AG04450 (cell line): ENCODE measurements at regions not wholly inside any gene's neighbourhood (a gene's known extent, or its start where the extent isn't known, plus 50 kb on each side); places are given as distances from the start of the nearest gene placed in this dataset.

Experiments used
- CTCF ChIA-PET: fragments of 300-600, 350-600 bp; formaldehyde crosslinking; extraction: SDS; loops from one replicate; lab custom pipeline; 2022; ENCODE audit warnings: antibody characterized with exemption, inconsistent platforms; lab: Charles Lee
- POLR2A ChIA-PET: fragments of 350-600 bp; formaldehyde crosslinking; extraction: SDS; loops from one replicate; lab custom pipeline; 2021; ENCODE audit warnings: antibody characterized with exemption, inconsistent platforms; lab: Yijun Ruan, JAX
- DNase-seq: peaks from one replicate; pipeline ENCODE4 v3.0.0-alpha.2; 2011; ENCODE audit warnings: low read depth, low spot score
- H3K27ac ChIP-seq: one replicate; pipeline ENCODE4 v1.5.1; 2012; ENCODE audit warnings: low read depth, low read length, control low read depth
- H3K27me3 ChIP-seq: one replicate; pipeline ENCODE4 v1.6.0; 2012; ENCODE audit warnings: low read length; ENCODE audit not compliant: control insufficient read depth, insufficient read depth
- H3K4me3 ChIP-seq: 2 replicates; pipeline ENCODE4 v1.5.1; 2011; ENCODE audit warnings: mild to moderate bottlenecking, low read depth, low read length, control low read depth
- H3K9me3 ChIP-seq: 2 replicates; pipeline ENCODE4 v1.5.1; 2012; ENCODE audit warnings: low read length; ENCODE audit not compliant: control insufficient read depth, insufficient read depth
- TF ChIP-seq, protein P1 (sequence below): IDR thresholded peaks from 2 replicates; pipeline ENCODE4 v1.5.1; 2011; ENCODE audit warnings: low read depth, low read length, control low read depth, inconsistent platforms

DNA sequence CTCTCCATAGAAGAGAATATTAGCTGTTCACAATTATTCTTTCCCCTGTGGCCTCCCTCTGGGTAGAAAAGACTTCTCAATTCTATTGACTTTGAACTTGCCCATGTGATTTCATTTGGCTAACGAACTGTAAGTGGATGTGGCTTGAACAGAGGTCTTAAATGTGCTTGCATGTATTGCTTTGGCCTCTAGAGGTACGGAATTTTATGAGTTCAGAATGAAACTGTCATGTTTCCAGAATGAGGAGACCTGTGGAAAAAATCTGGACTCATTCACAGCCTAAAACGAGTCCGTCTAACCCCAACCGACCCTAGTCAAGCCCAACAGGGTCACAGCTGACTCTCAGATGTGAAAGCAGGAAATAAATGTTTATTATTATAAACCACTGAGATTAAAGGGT is 596.7 kb upstream of the UBE2E2 start:
- Histone ChIP-seq H3K4me3 (no peak overlapping the region), H3K27me3 (no peaks in the 10 kb centered on the region), H3K27ac (no peak overlapping the region), H3K9me3 (no peaks in the 10 kb centered on the region)
- TF ChIP-seq, protein P1, sequence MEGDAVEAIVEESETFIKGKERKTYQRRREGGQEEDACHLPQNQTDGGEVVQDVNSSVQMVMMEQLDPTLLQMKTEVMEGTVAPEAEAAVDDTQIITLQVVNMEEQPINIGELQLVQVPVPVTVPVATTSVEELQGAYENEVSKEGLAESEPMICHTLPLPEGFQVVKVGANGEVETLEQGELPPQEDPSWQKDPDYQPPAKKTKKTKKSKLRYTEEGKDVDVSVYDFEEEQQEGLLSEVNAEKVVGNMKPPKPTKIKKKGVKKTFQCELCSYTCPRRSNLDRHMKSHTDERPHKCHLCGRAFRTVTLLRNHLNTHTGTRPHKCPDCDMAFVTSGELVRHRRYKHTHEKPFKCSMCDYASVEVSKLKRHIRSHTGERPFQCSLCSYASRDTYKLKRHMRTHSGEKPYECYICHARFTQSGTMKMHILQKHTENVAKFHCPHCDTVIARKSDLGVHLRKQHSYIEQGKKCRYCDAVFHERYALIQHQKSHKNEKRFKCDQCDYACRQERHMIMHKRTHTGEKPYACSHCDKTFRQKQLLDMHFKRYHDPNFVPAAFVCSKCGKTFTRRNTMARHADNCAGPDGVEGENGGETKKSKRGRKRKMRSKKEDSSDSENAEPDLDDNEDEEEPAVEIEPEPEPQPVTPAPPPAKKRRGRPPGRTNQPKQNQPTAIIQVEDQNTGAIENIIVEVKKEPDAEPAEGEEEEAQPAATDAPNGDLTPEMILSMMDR, result no peak
- DNase-seq, result no peak
- ChIA-PET POLR2A (no interaction called here), CTCF (no interaction called here)

DNA sequence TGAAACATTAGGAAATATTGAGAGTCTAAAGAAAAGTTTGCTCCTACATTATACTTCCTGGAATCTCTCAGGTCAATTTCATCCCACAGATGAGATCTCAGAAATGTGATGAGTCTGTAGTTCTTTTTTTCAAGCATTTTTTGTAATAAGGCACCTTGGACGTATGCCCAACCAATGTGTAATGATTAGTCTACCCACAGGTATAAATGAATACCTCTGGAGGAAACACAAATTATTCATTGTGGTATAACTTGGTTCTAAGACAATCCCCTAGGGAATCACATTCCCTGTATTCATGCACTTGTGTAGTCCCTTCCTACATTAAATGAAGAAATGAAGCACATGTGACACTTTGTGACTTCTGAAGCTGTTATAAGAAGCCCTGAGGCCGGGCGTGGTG is 596.2 kb upstream of the UBE2E2 start:
- Histone ChIP-seq H3K27me3 (no peaks in the 10 kb centered on the region), H3K4me3 (no peak overlapping the region), H3K9me3 (no peaks in the 10 kb centered on the region), H3K27ac (no peak overlapping the region)
- ChIA-PET CTCF (no interaction called here), POLR2A (no interaction called here)
- TF ChIP-seq, protein P1, result no peak
- no peak for DNase-seq

DNA sequence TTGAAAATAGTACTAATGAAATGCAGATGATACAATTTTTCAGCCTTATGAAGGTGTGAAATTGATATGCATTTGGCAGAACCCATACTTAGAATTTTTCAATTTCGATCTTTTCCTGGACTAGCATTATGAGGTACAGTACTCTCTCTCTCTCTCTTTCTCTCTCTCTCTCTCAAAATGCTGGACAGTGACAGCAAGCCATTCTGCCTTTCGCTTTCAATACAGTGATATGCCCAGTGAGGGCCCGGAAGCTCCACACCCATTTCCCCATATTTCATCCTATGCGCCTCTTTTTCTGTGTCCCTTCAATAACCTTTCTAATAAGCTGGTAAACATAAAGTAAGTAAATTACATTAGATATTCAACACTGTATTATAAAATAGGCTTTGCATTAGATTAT is 595.0 kb upstream of the UBE2E2 start:
- TF ChIP-seq, protein P1, result no peak
- H3K27ac ChIP-seq, result no peak overlapping the region
- no peak for DNase-seq
- ChIA-PET POLR2A (no interaction called here), CTCF (no interaction called here)
- H3K4me3 ChIP-seq, result no peak overlapping the region
- H3K27me3 ChIP-seq, result no peaks in the 10 kb centered on the region
- no peaks in the 10 kb centered on the region for H3K9me3 ChIP-seq

DNA sequence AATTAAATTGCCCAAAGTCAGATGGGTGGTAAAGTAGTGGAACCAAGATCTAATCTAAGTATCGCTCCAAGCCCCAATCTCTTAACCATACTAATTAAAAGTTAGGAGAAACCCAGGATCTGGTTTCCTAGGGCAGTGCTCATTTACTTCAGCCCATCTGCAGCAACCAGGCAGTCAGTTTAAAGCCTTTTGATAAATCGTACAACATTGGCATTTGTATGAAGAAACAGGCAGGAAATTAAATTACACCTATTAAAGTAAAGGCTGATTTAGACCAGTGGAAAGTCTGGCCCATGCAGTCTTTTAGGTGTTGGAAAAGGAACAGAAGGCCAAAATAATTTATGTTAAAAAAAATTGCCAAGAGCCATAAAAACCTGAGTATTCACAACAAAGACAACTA is 594.4 kb upstream of the UBE2E2 start:
- POLR2A ChIA-PET, result no interaction called here
- Histone ChIP-seq H3K4me3 (no peak overlapping the region), H3K27ac (no peak overlapping the region), H3K27me3 (no peaks in the 10 kb centered on the region), H3K9me3 (no peaks in the 10 kb centered on the region)
- no peak for DNase-seq
- CTCF ChIA-PET, result no interaction called here
- TF ChIP-seq, protein P1, result no peak

DNA sequence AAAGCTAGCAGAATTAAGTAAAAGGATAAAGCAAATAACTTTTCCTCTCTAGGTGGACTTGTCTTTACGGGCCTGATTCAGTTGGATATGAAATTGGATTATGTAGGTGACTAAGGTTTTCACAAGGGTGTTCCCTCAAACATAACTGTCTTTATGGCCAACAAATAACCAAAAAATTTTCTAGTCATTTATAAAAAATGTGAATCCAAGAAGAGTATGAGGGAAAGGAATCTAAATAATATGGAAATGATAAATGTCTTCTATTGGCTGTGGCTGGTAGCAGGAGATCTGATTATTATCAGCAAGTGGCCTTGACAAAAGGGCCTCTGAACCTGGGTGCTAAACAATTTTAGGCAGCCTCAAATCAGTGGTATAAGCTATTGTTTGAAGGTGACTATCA is 594.0 kb upstream of the UBE2E2 start:
- H3K27ac ChIP-seq, result no peak overlapping the region
- H3K9me3 ChIP-seq, result no peaks in the 10 kb centered on the region
- H3K4me3 ChIP-seq, result no peak overlapping the region
- ChIA-PET POLR2A (no interaction called here), CTCF (no interaction called here)
- DNase-seq, result no peak
- TF ChIP-seq, protein P1, result no peak
- no peaks in the 10 kb centered on the region for H3K27me3 ChIP-seq
